H1 (cell line): ENCODE measurements at regions not wholly inside any gene's neighbourhood (a gene's known extent, or its start where the extent isn't known, plus 50 kb on each side); places are given as distances from the start of the nearest gene placed in this dataset.

Source experiments
- ATF3 ChIP-seq: IDR thresholded peaks from 2 replicates; pipeline ENCODE4 v1.6.1; 2011; ENCODE audit warnings: low read depth, mild to moderate bottlenecking, low read length; ENCODE audit not compliant: insufficient read depth
- CHD2 ChIP-seq: IDR thresholded peaks from 2 replicates; pipeline ENCODE4 v1.6.1; 2012; ENCODE audit warnings: low read length, improper control_type of control experiment
- CHD7 ChIP-seq: fragments of 300-600 bp; sonication (generic); IDR thresholded peaks from 2 replicates; pipeline ENCODE4 v1.7.1; 2012; ENCODE audit warnings: low read length, moderate library complexity, mild to moderate bottlenecking, inconsistent platforms; ENCODE audit not compliant: insufficient replicate concordance
- USF2 ChIP-seq: IDR thresholded peaks from 2 replicates; pipeline ENCODE4 v1.6.1; 2011; ENCODE audit warnings: low read length, improper control_type of control experiment

- TF ChIP-seq CHD7 = no peak
- no peak for TF ChIP-seq ATF3
- no peak for TF ChIP-seq CHD2
- no peak for TF ChIP-seq USF2
- TF ChIP-seq, all 59 proteins: peak for 0
Observed at GRCh38 chr1:29456685-29457435, 220.5 kb downstream of the PTPRU start (continued).
